Ishikawa (cell line): ENCODE measurements at regions not wholly inside any gene's neighbourhood (a gene's known extent, or its start where the extent isn't known, plus 50 kb on each side); places are given as distances from the start of the nearest gene placed in this dataset.

Experiments
- CEBPB ChIP-seq: IDR thresholded peaks from 2 replicates; pipeline ENCODE4 v1.6.1; 2012
- CREB1 ChIP-seq: IDR thresholded peaks from 2 replicates; pipeline ENCODE4 v1.6.1; 2012; ENCODE audit warnings: low read depth
- EGR1 ChIP-seq: IDR thresholded peaks from 2 replicates; pipeline ENCODE4 v1.6.1; 2012
- EP300 ChIP-seq: IDR thresholded peaks from 2 replicates; pipeline ENCODE4 v1.6.1; 2012; ENCODE audit warnings: borderline replicate concordance
- FOXM1 ChIP-seq: IDR thresholded peaks from 2 replicates; pipeline ENCODE4 v1.6.1; 2012; ENCODE audit warnings: low read depth, borderline replicate concordance
- MAX ChIP-seq: IDR thresholded peaks from 2 replicates; pipeline ENCODE4 v1.6.1; 2012
- NFIC ChIP-seq: IDR thresholded peaks from 2 replicates; pipeline ENCODE4 v1.6.1; 2012
- RAD21 ChIP-seq: IDR thresholded peaks from 2 replicates; pipeline ENCODE4 v1.6.1; 2012; ENCODE audit warnings: low read depth
- REST ChIP-seq: IDR thresholded peaks from 2 replicates; pipeline ENCODE4 v1.6.1; 2012; ENCODE audit warnings: low read depth, mild to moderate bottlenecking
- TAF1 ChIP-seq: IDR thresholded peaks from 2 replicates; pipeline ENCODE4 v1.6.1; 2012; ENCODE audit warnings: low read depth, mild to moderate bottlenecking
- TCF12 ChIP-seq: IDR thresholded peaks from 2 replicates; pipeline ENCODE4 v1.6.1; 2012; ENCODE audit warnings: low read depth
- TEAD4 ChIP-seq: IDR thresholded peaks from 2 replicates; pipeline ENCODE4 v1.6.1; 2012
- USF1 ChIP-seq: IDR thresholded peaks from 2 replicates; pipeline ENCODE4 v1.6.1; 2012
- YY1 ChIP-seq: IDR thresholded peaks from 2 replicates; pipeline ENCODE4 v1.6.1; 2012; ENCODE audit warnings: low read depth
- ZBTB7A ChIP-seq: IDR thresholded peaks from 2 replicates; pipeline ENCODE4 v1.6.1; 2012; ENCODE audit warnings: low read depth

GRCh38 chr16:55242667-55243066 is 81.3 kb upstream of the IRX6 start:
- no peak for TF ChIP-seq RAD21
- no peak for TF ChIP-seq FOXM1
- TF ChIP-seq USF1: no peak
- TF ChIP-seq CEBPB: no peak
- no peak for TF ChIP-seq TEAD4
- no peak for TF ChIP-seq NFIC
- no peak for TF ChIP-seq REST
- TF ChIP-seq MAX: no peak
- TF ChIP-seq EP300: no peak
- TF ChIP-seq EGR1: no peak
- no peak for TF ChIP-seq TAF1
- no peak for TF ChIP-seq ZBTB7A

- no peak for TF ChIP-seq NFIC
- no peak for TF ChIP-seq REST
- TF ChIP-seq MAX: no peak
- no peak for TF ChIP-seq TEAD4
- no peak for TF ChIP-seq FOXM1
- TF ChIP-seq USF1: no peak
- TF ChIP-seq EGR1: no peak
- TF ChIP-seq RAD21: no peak
- TF ChIP-seq CREB1: no peak
- TF ChIP-seq TAF1: no peak
- TF ChIP-seq YY1: no peak
- no peak for TF ChIP-seq EP300
- TF ChIP-seq CEBPB: no peak
- TF ChIP-seq TCF12: no peak
Observed at GRCh38 chr16:55248058-55248457, 75.9 kb upstream of the IRX6 start.

- TF ChIP-seq TAF1 (no peak), FOXM1 (no peak), MAX (no peak), TEAD4 (no peak), YY1 (no peak), USF1 (no peak), CEBPB (no peak), NFIC (no peak)
Observed at GRCh38 chr16:55248494-55248893, 75.5 kb upstream of the IRX6 start.

GRCh38 chr16:55249361-55249760 is 74.6 kb upstream of the IRX6 start:
- TF ChIP-seq TAF1: no peak
- TF ChIP-seq EP300: no peak
- TF ChIP-seq YY1: no peak
- TF ChIP-seq CREB1: no peak
- no peak for TF ChIP-seq TEAD4
- no peak for TF ChIP-seq USF1
- TF ChIP-seq ZBTB7A: no peak
- no peak for TF ChIP-seq NFIC
- TF ChIP-seq CEBPB: no peak
- TF ChIP-seq MAX: no peak
- TF ChIP-seq REST: no peak
- no peak for TF ChIP-seq FOXM1
- TF ChIP-seq EGR1: no peak
- no peak for TF ChIP-seq RAD21
- TF ChIP-seq TCF12: no peak
